Lung (tissue), 11 donors: ENCODE measurements at regions not wholly inside any gene's neighbourhood (a gene's known extent, or its start where the extent isn't known, plus 50 kb on each side); places are given as distances from the start of the nearest gene placed in this dataset.

ENCODE experiments used
- ATAC-seq: fragments of 200-7000 bp; cut with Tn5 transposase; one replicate; pipeline ENCODE4 v1.9.1; 2020; ENCODE audit warnings: moderate number of reproducible peaks; ENCODE audit not compliant: insufficient read depth, low FRiP score
- DNase-seq, 3 donors: peaks; one replicate each; pipeline ENCODE4 v3.0.0-alpha.2; 2013 to 2017
- H3K27ac ChIP-seq, 2 donors: one replicate each; pipeline ENCODE4 v1.5.1; 2013; ENCODE audit warnings: mild to moderate bottlenecking in 2 of 2, moderate library complexity in 2 of 2, control low read depth in 1 of 2, inconsistent platforms in 1 of 2, low read depth in 1 of 2, low read length in 1 of 2
- H3K27me3 ChIP-seq, 3 donors: one replicate each; pipeline ENCODE4 v1.5.1; 2013; ENCODE audit warnings: low read length in 2 of 3; ENCODE audit not compliant: control insufficient read depth in 3 of 3, insufficient read depth in 3 of 3
- H3K36me3 ChIP-seq, 4 donors: one replicate each; pipeline ENCODE4 v1.5.1; 2013; ENCODE audit warnings: low read length in 4 of 4, mild to moderate bottlenecking in 1 of 4, moderate library complexity in 1 of 4; ENCODE audit not compliant: control insufficient read depth in 4 of 4, insufficient read depth in 4 of 4
- H3K4me1 ChIP-seq, 5 donors: one replicate each; pipeline ENCODE4 v1.5.1; 2013; ENCODE audit warnings: low read length in 5 of 5, mild to moderate bottlenecking in 2 of 5, moderate library complexity in 1 of 5; ENCODE audit not compliant: control insufficient read depth in 5 of 5, insufficient read depth in 5 of 5
- H3K4me3 ChIP-seq: one replicate; pipeline ENCODE4 v1.5.1; 2013; ENCODE audit warnings: mild to moderate bottlenecking, control low read depth, moderate library complexity
- H3K9ac ChIP-seq, 2 donors: one replicate each; pipeline ENCODE4 v1.5.1; 2013; ENCODE audit warnings: low read length in 2 of 2, control low read depth in 1 of 2; ENCODE audit not compliant: insufficient read depth in 1 of 2
- H3K9me3 ChIP-seq, 4 donors: one replicate each; pipeline ENCODE4 v1.5.1; 2013; ENCODE audit warnings: low read length in 3 of 4, mild to moderate bottlenecking in 1 of 4, moderate library complexity in 1 of 4; ENCODE audit not compliant: control insufficient read depth in 4 of 4, insufficient read depth in 3 of 4
- WGBS, 2 donors: extraction: QIAGEN DNeasy Blood & Tissue Kit; methylation state at CpG; one replicate each; pipeline ENCODE4 v1.1.7; 2013; 5-methylcytosine and 5-hydroxymethylcytosine counted together
- TF ChIP-seq, protein P1 (sequence below): IDR thresholded peaks from 2 replicates; pipeline ENCODE4 v1.5.1; 2012; ENCODE audit warnings: mild to moderate bottlenecking; ENCODE audit errors: control extremely low read depth, extremely low read depth
- donor health status: control.
- donor health status: control.
- donor health status: Bipolar disorder and iron deficiency.
- donor health status: healthy.
- donor health status: DM: yes; HTN: yes; CAD: no.

GRCh38 chr7:41874201-41874785 lies 171.4 kb upstream of the INHBA start:
- 50 to 66% methylated on average over 3 of the region's 3 CpGs for WGBS, 2 donors
- peaks cover 0 to 7% (median 0%) of the 10 kb centered on the region in 4 donors for H3K9me3 ChIP-seq
- H3K4me3 ChIP-seq, result no peak overlapping the region
- ATAC-seq (no peak), DNase-seq (no peak)
- H3K36me3 ChIP-seq, result no peaks in the 10 kb centered on the region
- no peak overlapping the region for H3K27ac ChIP-seq
- H3K4me1 ChIP-seq, result peaks cover 0 to 23% (median 5%) of the 10 kb centered on the region in 5 donors
- TF ChIP-seq, protein P1, sequence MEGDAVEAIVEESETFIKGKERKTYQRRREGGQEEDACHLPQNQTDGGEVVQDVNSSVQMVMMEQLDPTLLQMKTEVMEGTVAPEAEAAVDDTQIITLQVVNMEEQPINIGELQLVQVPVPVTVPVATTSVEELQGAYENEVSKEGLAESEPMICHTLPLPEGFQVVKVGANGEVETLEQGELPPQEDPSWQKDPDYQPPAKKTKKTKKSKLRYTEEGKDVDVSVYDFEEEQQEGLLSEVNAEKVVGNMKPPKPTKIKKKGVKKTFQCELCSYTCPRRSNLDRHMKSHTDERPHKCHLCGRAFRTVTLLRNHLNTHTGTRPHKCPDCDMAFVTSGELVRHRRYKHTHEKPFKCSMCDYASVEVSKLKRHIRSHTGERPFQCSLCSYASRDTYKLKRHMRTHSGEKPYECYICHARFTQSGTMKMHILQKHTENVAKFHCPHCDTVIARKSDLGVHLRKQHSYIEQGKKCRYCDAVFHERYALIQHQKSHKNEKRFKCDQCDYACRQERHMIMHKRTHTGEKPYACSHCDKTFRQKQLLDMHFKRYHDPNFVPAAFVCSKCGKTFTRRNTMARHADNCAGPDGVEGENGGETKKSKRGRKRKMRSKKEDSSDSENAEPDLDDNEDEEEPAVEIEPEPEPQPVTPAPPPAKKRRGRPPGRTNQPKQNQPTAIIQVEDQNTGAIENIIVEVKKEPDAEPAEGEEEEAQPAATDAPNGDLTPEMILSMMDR, result no peak
- no peak overlapping the region for H3K9ac ChIP-seq
- H3K27me3 ChIP-seq, result no peaks in the 10 kb centered on the region

- WGBS, 2 donors, result 63 to 79% methylated on average over 2 of the region's 2 CpGs
- DNase-seq (no peak), ATAC-seq (no peak)
- Histone ChIP-seq H3K9me3 (peaks cover 0 to 7% (median 0%) of the 10 kb centered on the region in 4 donors), H3K27ac (no peak overlapping the region), H3K4me1 (peaks cover 0 to 18% (median 0%) of the 10 kb centered on the region in 5 donors), H3K4me3 (no peak overlapping the region), H3K36me3 (no peaks in the 10 kb centered on the region), H3K27me3 (no peaks in the 10 kb centered on the region), H3K9ac (no peak overlapping the region)
- TF ChIP-seq, protein P1, result no peak
Measured at GRCh38 chr7:41873741-41874140, 170.9 kb upstream of the INHBA start.

GRCh38 chr7:41872966-41873365 lies 170.1 kb upstream of the INHBA start:
- peaks cover 0 to 7% (median 0%) of the 10 kb centered on the region in 4 donors for H3K9me3 ChIP-seq
- ATAC-seq (no peak), DNase-seq (no peak)
- H3K36me3 ChIP-seq, result no peaks in the 10 kb centered on the region
- H3K4me1 ChIP-seq, result peaks cover 0 to 13% (median 0%) of the 10 kb centered on the region in 5 donors
- H3K4me3 ChIP-seq, result no peak overlapping the region
- H3K27ac ChIP-seq, result no peak overlapping the region
- no peak overlapping the region for H3K9ac ChIP-seq
- WGBS, 2 donors, result 84 to 100% methylated on average over 1 of the region's 1 CpG
- H3K27me3 ChIP-seq, result no peaks in the 10 kb centered on the region
- TF ChIP-seq, protein P1, result no peak
